IMR-90 (cell line): ENCODE measurements at regions not wholly inside any gene's neighbourhood (a gene's known extent, or its start where the extent isn't known, plus 50 kb on each side); places are given as distances from the start of the nearest gene placed in this dataset.

Experiments used
- ATAC-seq: fragments of 200-7000 bp; cut with Tn5 transposase; 2 replicates; pipeline ENCODE4 v1.9.1; 2020; ENCODE audit warnings: low read depth, mild to moderate bottlenecking, moderate library complexity
- BruUV-seq: library from RNA; stranded (reverse); fragments of 400-500 nt; replicated peaks from 2 replicates; lab custom pipeline; 2021; lab: Mats Ljungman, UMichigan
- CTCF ChIA-PET: fragments of 300-600 bp; formaldehyde crosslinking; extraction: SDS; loops from one replicate; lab custom pipeline; 2021; ENCODE audit warnings: antibody characterized with exemption; lab: Yijun Ruan, JAX
- POLR2A ChIA-PET: fragments of 300-600 bp; sonication (Branson Sonifier 250); formaldehyde crosslinking; loops from one replicate; lab custom pipeline; 2022; ENCODE audit warnings: antibody characterized with exemption; ENCODE audit not compliant: unreplicated experiment; lab: Charles Lee
- DNase-seq: peaks from one replicate; pipeline ENCODE4 v3.0.0; 2013
- H2AFZ ChIP-seq: replicated peaks from 2 replicates; pipeline ENCODE3; 2013; ENCODE audit warnings: low read length, mild to moderate bottlenecking; ENCODE audit not compliant: poor library complexity
- H2AK5ac ChIP-seq: 2 replicates; pipeline ENCODE4 v1.6.1; 2013; ENCODE audit warnings: low read depth, low read length, inconsistent platforms
- H2AK9ac ChIP-seq: replicated peaks from 2 replicates; pipeline ENCODE3; 2013; ENCODE audit warnings: mild to moderate bottlenecking, low read depth, low read length, moderate library complexity; ENCODE audit not compliant: poor library complexity
- H2BK120ac ChIP-seq: 2 replicates; pipeline ENCODE4 v1.6.1; 2013; ENCODE audit warnings: low read depth, low read length, inconsistent platforms
- H2BK15ac ChIP-seq: 3 replicates; pipeline ENCODE4 v1.6.1; 2013; ENCODE audit warnings: low read depth, low read length, inconsistent platforms
- H2BK20ac ChIP-seq: 2 replicates; pipeline ENCODE4 v1.6.1; 2013; ENCODE audit warnings: low read depth, mild to moderate bottlenecking, inconsistent platforms, low read length, moderate library complexity
- H2BK5ac ChIP-seq: 2 replicates; pipeline ENCODE4 v1.6.1; 2013; ENCODE audit warnings: mild to moderate bottlenecking, low read depth, low read length, inconsistent platforms; ENCODE audit not compliant: poor library complexity, severe bottlenecking
- H3K14ac ChIP-seq: replicated peaks from 2 replicates; pipeline ENCODE4 v1.6.1; 2013; ENCODE audit warnings: low read depth, low read length, inconsistent platforms
- H3K18ac ChIP-seq: 2 replicates; pipeline ENCODE4 v1.6.1; 2013; ENCODE audit warnings: low read depth, low read length, control low read depth
- H3K23ac ChIP-seq: 2 replicates; pipeline ENCODE4 v1.6.1; 2013; ENCODE audit warnings: low read depth, low read length, inconsistent platforms
- H3K27ac ChIP-seq: 2 replicates; pipeline ENCODE4 v1.5.1; 2013; ENCODE audit warnings: mild to moderate bottlenecking, control low read depth, low read length; ENCODE audit not compliant: insufficient read depth
- H3K27me3 ChIP-seq: 2 replicates; pipeline ENCODE4 v1.6.1; 2013; ENCODE audit warnings: low read length; ENCODE audit not compliant: control insufficient read depth, insufficient read depth
- H3K36me3 ChIP-seq: 2 replicates; pipeline ENCODE4 v1.6.1; 2013; ENCODE audit warnings: low read length, mixed read lengths; ENCODE audit not compliant: control insufficient read depth, insufficient read depth
- H3K4ac ChIP-seq: 2 replicates; pipeline ENCODE4 v1.6.1; 2013; ENCODE audit warnings: low read depth, low read length, inconsistent platforms
- H3K4me1 ChIP-seq: 2 replicates; pipeline ENCODE4 v1.6.1; 2013; ENCODE audit warnings: low read length, mixed read lengths; ENCODE audit not compliant: control insufficient read depth, insufficient read depth
- H3K4me2 ChIP-seq: 2 replicates; pipeline ENCODE4 v1.6.1; 2013; ENCODE audit warnings: low read depth, mild to moderate bottlenecking, control low read depth, low read length, moderate library complexity
- H3K4me3 ChIP-seq: 2 replicates; pipeline ENCODE4 v1.5.1; 2013; ENCODE audit warnings: low read depth, mild to moderate bottlenecking, control low read depth, low read length, moderate library complexity; ENCODE audit not compliant: insufficient read depth
- H3K56ac ChIP-seq: 2 replicates; pipeline ENCODE4 v1.6.1; 2013; ENCODE audit warnings: low read length, inconsistent platforms; ENCODE audit not compliant: insufficient read depth; ENCODE audit errors: extremely low read depth
- H3K79me1 ChIP-seq, 2 experiments: 2 replicates each; pipeline ENCODE4 v1.6.1; 2013; ENCODE audit warnings: low read length in 2 of 2, inconsistent platforms in 1 of 2, low read depth in 1 of 2
- H3K9ac ChIP-seq: 2 replicates; pipeline ENCODE4 v1.6.1; 2013; ENCODE audit warnings: low read depth, low read length, control low read depth
- H3K9me1 ChIP-seq: 2 replicates; pipeline ENCODE4 v1.6.1; 2013; ENCODE audit warnings: low read length, inconsistent platforms; ENCODE audit not compliant: insufficient read depth
- H3K9me3 ChIP-seq: 2 replicates; pipeline ENCODE4 v1.6.1; 2013; ENCODE audit warnings: low read length; ENCODE audit not compliant: control insufficient read depth, insufficient read depth
- H4K20me1 ChIP-seq: 2 replicates; pipeline ENCODE4 v1.6.1; 2013; ENCODE audit warnings: low read length, inconsistent platforms; ENCODE audit not compliant: insufficient read depth
- H4K5ac ChIP-seq: 2 replicates; pipeline ENCODE4 v1.6.1; 2013; ENCODE audit warnings: mild to moderate bottlenecking, low read depth, low read length, control low read depth
- H4K8ac ChIP-seq, 2 experiments: 2 replicates each; pipeline ENCODE4 v1.6.1; 2013; ENCODE audit warnings: low read depth in 2 of 2, low read length in 2 of 2, control low read depth in 1 of 2, inconsistent platforms in 1 of 2
- H4K91ac ChIP-seq: 2 replicates; pipeline ENCODE4 v1.6.1; 2013; ENCODE audit warnings: low read depth, low read length, inconsistent platforms; ENCODE audit not compliant: insufficient read depth
- BHLHE40 ChIP-seq: fragments of 150-350 bp; IDR thresholded peaks from 2 replicates; pipeline ENCODE4 v1.6.1; 2016; ENCODE audit warnings: mild to moderate bottlenecking, low read depth, low read length
- ELK1 ChIP-seq: fragments of 150-350 bp; IDR thresholded peaks from 2 replicates; pipeline ENCODE4 v1.6.1; 2016; ENCODE audit warnings: low read depth, mild to moderate bottlenecking, low read length, moderate library complexity, borderline replicate concordance
- MAFK ChIP-seq: IDR thresholded peaks from 2 replicates; pipeline ENCODE4 v1.6.1; 2012; ENCODE audit warnings: low read depth, low read length, improper control_type of control experiment
- MAZ ChIP-seq: IDR thresholded peaks from 2 replicates; pipeline ENCODE4 v1.6.1; 2012; ENCODE audit warnings: low read depth, mild to moderate bottlenecking, low read length, improper control_type of control experiment, moderate library complexity, borderline replicate concordance
- POLR2A ChIP-seq: IDR thresholded peaks from 2 replicates; pipeline ENCODE4 v1.6.1; 2012; ENCODE audit warnings: mild to moderate bottlenecking, low read depth, low read length
- RAD21 ChIP-seq: IDR thresholded peaks from 2 replicates; pipeline ENCODE4 v1.6.1; 2012; ENCODE audit warnings: low read length, improper control_type of control experiment
- SMC3 ChIP-seq: fragments of 150-350 bp; IDR thresholded peaks from 2 replicates; pipeline ENCODE4 v1.6.1; 2016; ENCODE audit warnings: low read depth, mild to moderate bottlenecking, antibody characterized with exemption, low read length, moderate library complexity
- dilution Hi-C: fragments of 300-500 bp; cut with HindIII; formaldehyde crosslinking; loops from one replicate; pipeline ENCODE4 v1.14.3; 2018; ENCODE audit warnings: low sequenced_read_pairs; ENCODE audit not compliant: unreplicated experiment
- in situ Hi-C: fragments of 300-500 bp; cut with MboI; formaldehyde crosslinking; loops from 3 replicates; pipeline ENCODE4 v1.14.3; 2019; ENCODE audit warnings: low sequenced_read_pairs, inconsistent platforms, mixed read lengths
- intact Hi-C: fragments of 100-400 bp; cut with micrococcal nuclease; formaldehyde crosslinking; loops from 2 replicates; pipeline ENCODE4 v1.10.0; 2022
- TF ChIP-seq, protein P1 (sequence below): conservative IDR thresholded peaks from 2 replicates; pipeline ENCODE4 v1.5.1; 2012; ENCODE audit warnings: mild to moderate bottlenecking, low read depth, low read length, improper control_type of control experiment

DNA sequence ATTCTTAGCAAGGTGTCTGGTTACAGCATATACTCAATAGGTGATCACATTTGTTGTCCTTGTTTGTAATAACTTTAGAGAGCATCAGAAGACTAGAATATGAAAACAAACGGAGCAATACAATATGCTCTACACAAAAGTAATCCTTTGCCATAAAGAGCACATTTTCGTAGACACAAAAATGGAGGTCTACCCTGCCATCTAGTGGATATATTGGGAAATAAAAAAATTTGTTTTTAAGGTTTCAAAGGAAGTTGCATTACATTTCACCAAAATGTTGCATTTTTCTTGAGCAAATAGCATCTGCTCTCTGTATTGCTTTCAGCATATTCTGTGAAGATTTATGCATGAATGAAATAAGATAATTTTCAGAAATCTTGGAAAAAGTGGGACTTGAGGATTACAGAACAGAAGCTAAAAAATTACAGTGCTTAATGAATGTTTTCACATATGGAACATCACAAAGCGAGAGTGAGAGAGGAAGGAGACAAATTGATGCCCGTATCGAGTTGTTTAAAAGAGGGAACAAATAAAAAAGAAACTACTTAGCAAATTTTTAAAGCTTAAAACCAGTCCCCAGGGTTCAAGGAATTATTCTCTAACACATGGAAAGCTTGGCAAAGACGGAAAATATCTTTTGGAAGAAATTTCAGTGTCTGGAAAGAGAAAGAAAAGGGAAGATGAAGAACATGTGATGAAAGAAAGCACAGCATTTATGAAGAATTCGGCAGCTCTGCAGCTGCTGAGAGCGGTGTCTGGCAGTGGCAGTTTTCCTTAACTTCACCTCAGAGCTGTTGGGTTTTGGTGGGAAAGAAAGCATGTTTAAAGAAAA lies 390.1 kb downstream of the ANKRD50 start (continued):
- no peak for TF ChIP-seq MAZ

- no peak overlapping the region for H2AFZ ChIP-seq
- H3K4me3 ChIP-seq, result no peak overlapping the region
- in situ Hi-C loops (loop anchor here (10.0 kb wide), 1 partner anchor 919 kb away; no protein-coding TSS in a partner anchor), dilution Hi-C loops (no loop called here), intact Hi-C loops (no loop called here)
- no peak overlapping the region for H4K5ac ChIP-seq
- no peak overlapping the region for H3K27ac ChIP-seq
- no peak overlapping the region for H3K56ac ChIP-seq
- no peak overlapping the region for H4K8ac ChIP-seq
- H3K14ac ChIP-seq, result no peak overlapping the region
- CTCF ChIA-PET, result no interaction called here
- no peak for DNase-seq
- no peak overlapping the region for H3K4me2 ChIP-seq
- no peaks in the 10 kb centered on the region for H3K9me1 ChIP-seq
- H3K23ac ChIP-seq, result no peak overlapping the region
- no peak overlapping the region for H2BK120ac ChIP-seq
- no peak overlapping the region for H2AK9ac ChIP-seq
- no peak for TF ChIP-seq POLR2A
- no peak for TF ChIP-seq SMC3
- no peak for TF ChIP-seq ELK1
- no peak for TF ChIP-seq BHLHE40
- TF ChIP-seq RAD21, result no peak
- TF ChIP-seq, protein P1, sequence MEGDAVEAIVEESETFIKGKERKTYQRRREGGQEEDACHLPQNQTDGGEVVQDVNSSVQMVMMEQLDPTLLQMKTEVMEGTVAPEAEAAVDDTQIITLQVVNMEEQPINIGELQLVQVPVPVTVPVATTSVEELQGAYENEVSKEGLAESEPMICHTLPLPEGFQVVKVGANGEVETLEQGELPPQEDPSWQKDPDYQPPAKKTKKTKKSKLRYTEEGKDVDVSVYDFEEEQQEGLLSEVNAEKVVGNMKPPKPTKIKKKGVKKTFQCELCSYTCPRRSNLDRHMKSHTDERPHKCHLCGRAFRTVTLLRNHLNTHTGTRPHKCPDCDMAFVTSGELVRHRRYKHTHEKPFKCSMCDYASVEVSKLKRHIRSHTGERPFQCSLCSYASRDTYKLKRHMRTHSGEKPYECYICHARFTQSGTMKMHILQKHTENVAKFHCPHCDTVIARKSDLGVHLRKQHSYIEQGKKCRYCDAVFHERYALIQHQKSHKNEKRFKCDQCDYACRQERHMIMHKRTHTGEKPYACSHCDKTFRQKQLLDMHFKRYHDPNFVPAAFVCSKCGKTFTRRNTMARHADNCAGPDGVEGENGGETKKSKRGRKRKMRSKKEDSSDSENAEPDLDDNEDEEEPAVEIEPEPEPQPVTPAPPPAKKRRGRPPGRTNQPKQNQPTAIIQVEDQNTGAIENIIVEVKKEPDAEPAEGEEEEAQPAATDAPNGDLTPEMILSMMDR, result no peak
- no peak for TF ChIP-seq MAFK
- H3K79me1 ChIP-seq, result no peaks in the 10 kb centered on the region
- H2BK20ac ChIP-seq, result no peak overlapping the region
- no peaks in the 10 kb centered on the region for H4K20me1 ChIP-seq
- H3K4me1 ChIP-seq, result no peaks in the 10 kb centered on the region
- no peak for ATAC-seq
- H3K36me3 ChIP-seq, result no peaks in the 10 kb centered on the region
- H3K4ac ChIP-seq, result no peak overlapping the region
- no peak overlapping the region for H2AK5ac ChIP-seq
- POLR2A ChIA-PET, result no interaction called here
- no TSS peak for BruUV-seq
- H4K91ac ChIP-seq, result no peak overlapping the region
- H3K27me3 ChIP-seq, result no peaks in the 10 kb centered on the region
- no peak overlapping the region for H2BK5ac ChIP-seq
- no peak overlapping the region for H3K18ac ChIP-seq
- H2BK15ac ChIP-seq, result no peak overlapping the region
- H3K9me3 ChIP-seq, result no peaks in the 10 kb centered on the region
- no peak overlapping the region for H3K9ac ChIP-seq
Observed at GRCh38 chr4:124325690-124326089, 386.8 kb downstream of the ANKRD50 start.
